Tibial artery (tissue), 4 donors: ENCODE measurements at regions not wholly inside any gene's neighbourhood (a gene's known extent, or its start where the extent isn't known, plus 50 kb on each side); places are given as distances from the start of the nearest gene placed in this dataset.

ENCODE experiments used
- DNase-seq, 2 donors: peaks; one replicate each; pipeline ENCODE4 v3.0.0-alpha.2; 2019
- H3K27ac ChIP-seq, 2 donors: fragments of 200-600 bp; sonication (generic) in 1 of 2; 1 replicate in 1 of 2; 2 replicates in 1 of 2; pipeline ENCODE4 v1.5.1; 2018 to 2019; ENCODE audit warnings: mild to moderate bottlenecking in 1 of 2
- H3K27me3 ChIP-seq, 2 donors: fragments of 200-600 bp; sonication (generic) in 1 of 2; one replicate each; pipeline versions ENCODE4 v1.5.1 to v1.6.0; 2016 to 2019
- H3K36me3 ChIP-seq, 3 donors: fragments of 200-600 bp; sonication (generic) in 2 of 3; one replicate each; pipeline ENCODE4 v1.5.1; 2016 to 2019; ENCODE audit warnings: mild to moderate bottlenecking in 2 of 3
- H3K4me1 ChIP-seq, 4 donors: fragments of 200-600 bp; sonication (generic) in 2 of 4; 1 replicate in 3 of 4; 2 replicates in 1 of 4; pipeline ENCODE4 v1.5.1; 2016 to 2019
- H3K4me3 ChIP-seq, 2 donors: fragments of 200-600 bp; sonication (generic) in 1 of 2; 1 replicate in 1 of 2; 2 replicates in 1 of 2; pipeline ENCODE4 v1.5.1; 2018 to 2019; ENCODE audit warnings: mild to moderate bottlenecking in 2 of 2
- H3K9me3 ChIP-seq, 3 donors: fragments of 200-600 bp; sonication (generic) in 1 of 3; one replicate each; pipeline ENCODE4 v1.5.1; 2016 to 2019
- intact Hi-C: fragments of 100-400 bp; cut with DNase I; formaldehyde crosslinking; loops from one replicate; pipeline ENCODE4 v1.15.0; 2023; ENCODE audit warnings: low total_unique reads
- TF ChIP-seq, protein P1 (sequence below), 2 experiments: fragments of 200-600 bp in 1 of 2; fragments of 450-650 bp in 1 of 2; IDR thresholded peaks; one replicate each; pipeline ENCODE4 v1.5.1; 2017 to 2019; ENCODE audit warnings: antibody characterized with exemption in 2 of 2, mild to moderate bottlenecking in 1 of 2, moderate library complexity in 1 of 2

DNA sequence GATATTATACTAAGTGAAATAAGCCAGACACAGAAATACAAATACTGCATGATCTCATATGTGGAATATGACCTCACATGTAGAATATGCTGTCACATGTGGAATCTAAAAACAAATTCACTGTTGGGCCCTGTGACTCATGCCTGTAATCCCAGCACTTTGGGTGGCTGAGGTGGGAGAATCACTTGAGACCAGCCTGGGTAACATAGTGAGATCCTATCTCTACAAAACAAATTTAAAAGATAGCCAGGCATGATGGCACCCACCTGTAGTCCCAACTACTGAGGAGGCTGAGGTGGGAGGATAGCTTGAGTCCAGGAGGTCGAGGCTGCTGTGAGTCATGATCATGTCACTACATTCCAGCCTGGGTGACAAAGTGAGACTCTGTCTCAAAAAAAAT, 160.3 kb downstream of the PTEN start:
- no peak overlapping the region for H3K27ac ChIP-seq
- TF ChIP-seq, protein P1, sequence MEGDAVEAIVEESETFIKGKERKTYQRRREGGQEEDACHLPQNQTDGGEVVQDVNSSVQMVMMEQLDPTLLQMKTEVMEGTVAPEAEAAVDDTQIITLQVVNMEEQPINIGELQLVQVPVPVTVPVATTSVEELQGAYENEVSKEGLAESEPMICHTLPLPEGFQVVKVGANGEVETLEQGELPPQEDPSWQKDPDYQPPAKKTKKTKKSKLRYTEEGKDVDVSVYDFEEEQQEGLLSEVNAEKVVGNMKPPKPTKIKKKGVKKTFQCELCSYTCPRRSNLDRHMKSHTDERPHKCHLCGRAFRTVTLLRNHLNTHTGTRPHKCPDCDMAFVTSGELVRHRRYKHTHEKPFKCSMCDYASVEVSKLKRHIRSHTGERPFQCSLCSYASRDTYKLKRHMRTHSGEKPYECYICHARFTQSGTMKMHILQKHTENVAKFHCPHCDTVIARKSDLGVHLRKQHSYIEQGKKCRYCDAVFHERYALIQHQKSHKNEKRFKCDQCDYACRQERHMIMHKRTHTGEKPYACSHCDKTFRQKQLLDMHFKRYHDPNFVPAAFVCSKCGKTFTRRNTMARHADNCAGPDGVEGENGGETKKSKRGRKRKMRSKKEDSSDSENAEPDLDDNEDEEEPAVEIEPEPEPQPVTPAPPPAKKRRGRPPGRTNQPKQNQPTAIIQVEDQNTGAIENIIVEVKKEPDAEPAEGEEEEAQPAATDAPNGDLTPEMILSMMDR (IDR thresholded peaks at IDR 0.05), result no peak
- H3K9me3 ChIP-seq, result no peaks in the 10 kb centered on the region
- intact Hi-C loops, result no loop called here
- no peak overlapping the region for H3K4me3 ChIP-seq
- no peaks in the 10 kb centered on the region for H3K36me3 ChIP-seq
- no peaks in the 10 kb centered on the region for H3K27me3 ChIP-seq
- H3K4me1 ChIP-seq, result no peaks in the 10 kb centered on the region
- DNase-seq, result no peak

DNA sequence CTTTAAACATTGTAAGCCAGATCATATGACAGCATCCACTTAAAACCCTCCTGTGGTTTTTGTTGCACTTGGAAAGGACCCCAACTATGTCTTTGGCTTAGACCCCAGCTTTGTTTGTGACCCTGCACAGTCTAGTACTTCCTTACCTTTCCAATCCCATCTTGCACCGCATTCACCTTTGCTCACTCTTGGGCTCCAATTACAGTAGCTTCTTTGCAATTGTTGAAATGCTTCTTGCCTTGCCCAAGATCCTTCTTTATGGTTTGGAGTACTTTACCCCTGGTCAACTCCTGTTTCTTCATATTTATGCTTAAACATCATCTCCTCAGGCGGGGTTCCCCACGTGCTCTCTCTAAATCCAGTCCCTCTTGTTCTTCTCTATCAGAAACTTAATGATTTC, 162.6 kb downstream of the PTEN start:
- no peak overlapping the region for H3K27ac ChIP-seq
- H3K36me3 ChIP-seq, result no peaks in the 10 kb centered on the region
- H3K4me3 ChIP-seq, result no peak overlapping the region
- H3K4me1 ChIP-seq, result no peaks in the 10 kb centered on the region
- intact Hi-C loops, result no loop called here
- TF ChIP-seq, protein P1 (IDR thresholded peaks at IDR 0.05), result no peak
- DNase-seq, result no peak
- no peaks in the 10 kb centered on the region for H3K9me3 ChIP-seq
- H3K27me3 ChIP-seq, result no peaks in the 10 kb centered on the region

DNA sequence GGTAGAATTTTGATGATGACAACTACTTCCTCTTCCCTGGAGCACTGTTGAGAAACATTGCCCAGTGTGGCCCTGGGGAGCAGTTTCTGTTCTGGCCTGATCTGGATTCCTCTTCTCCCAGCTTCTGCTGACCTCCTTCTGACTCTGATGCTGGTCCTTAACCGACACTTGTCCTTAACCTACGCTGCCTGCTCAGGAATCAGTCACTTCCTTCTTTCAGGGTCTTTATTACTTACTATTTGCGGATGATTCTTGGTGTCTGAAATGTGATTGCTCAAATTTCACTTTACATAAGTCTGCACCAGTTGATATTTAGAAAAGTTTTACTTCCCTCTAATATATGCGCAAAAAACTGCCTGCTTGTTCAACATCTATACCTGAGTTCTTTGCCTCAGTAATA, 164.1 kb downstream of the PTEN start:
- Histone ChIP-seq H3K27me3 (no peaks in the 10 kb centered on the region), H3K4me1 (no peaks in the 10 kb centered on the region), H3K27ac (no peak overlapping the region), H3K4me3 (no peak overlapping the region), H3K36me3 (no peaks in the 10 kb centered on the region), H3K9me3 (no peaks in the 10 kb centered on the region)
- peak; percentile 64 to 71 for DNase-seq
- intact Hi-C loops, result no loop called here
- TF ChIP-seq, protein P1 (IDR thresholded peaks at IDR 0.05), result no peak

DNA sequence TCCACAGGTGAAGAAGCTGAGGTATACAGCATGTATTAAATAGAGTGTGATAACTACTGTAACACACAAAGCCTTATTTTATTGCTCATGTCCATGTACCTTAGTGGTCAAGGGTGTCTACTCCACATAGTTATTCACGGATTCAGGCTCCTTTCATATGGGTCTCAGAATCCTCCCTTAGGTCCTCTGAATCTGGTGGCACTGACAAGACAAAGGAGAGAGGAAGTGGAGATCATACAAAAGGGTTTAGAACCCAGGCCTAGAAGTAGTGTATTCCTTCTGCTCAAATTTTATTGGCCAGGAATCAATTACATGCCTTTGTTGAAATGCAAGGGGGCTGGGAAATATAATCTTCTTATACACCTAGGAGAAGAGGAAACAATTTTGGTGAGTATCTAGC, 164.6 kb downstream of the PTEN start:
- H3K27ac ChIP-seq, result no peak overlapping the region
- no peaks in the 10 kb centered on the region for H3K4me1 ChIP-seq
- TF ChIP-seq, protein P1 (IDR thresholded peaks at IDR 0.05), result no peak
- H3K4me3 ChIP-seq, result no peak overlapping the region
- H3K36me3 ChIP-seq, result no peaks in the 10 kb centered on the region
- H3K9me3 ChIP-seq, result no peaks in the 10 kb centered on the region
- intact Hi-C loops, result no loop called here
- no peaks in the 10 kb centered on the region for H3K27me3 ChIP-seq
- DNase-seq, result no peak

DNA sequence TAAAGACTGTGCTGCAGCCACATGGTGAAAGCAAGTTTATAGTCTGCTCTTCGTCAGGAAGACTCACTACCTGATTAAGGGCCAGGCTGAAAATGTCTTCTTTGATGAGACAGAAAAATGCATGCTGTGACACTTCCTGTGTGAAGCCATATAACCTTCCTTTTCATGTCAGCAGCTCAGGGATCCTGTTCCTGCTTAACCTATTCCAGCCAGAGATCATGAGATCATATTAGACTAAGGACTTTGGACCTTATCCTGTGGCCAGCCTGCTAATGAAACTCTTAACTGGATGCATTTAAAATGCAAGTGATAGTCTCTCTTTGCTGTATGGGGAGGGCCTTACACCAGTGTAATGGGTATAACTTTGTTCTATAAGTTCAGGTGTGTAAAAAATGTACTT, 165.2 kb downstream of the PTEN start:
- Histone ChIP-seq H3K4me1 (no peaks in the 10 kb centered on the region), H3K4me3 (no peak overlapping the region), H3K27me3 (no peaks in the 10 kb centered on the region), H3K36me3 (no peaks in the 10 kb centered on the region), H3K9me3 (no peaks in the 10 kb centered on the region), H3K27ac (no peak overlapping the region)
- TF ChIP-seq, protein P1 (IDR thresholded peaks at IDR 0.05), result no peak
- intact Hi-C loops, result no loop called here
- DNase-seq, result no peak

DNA sequence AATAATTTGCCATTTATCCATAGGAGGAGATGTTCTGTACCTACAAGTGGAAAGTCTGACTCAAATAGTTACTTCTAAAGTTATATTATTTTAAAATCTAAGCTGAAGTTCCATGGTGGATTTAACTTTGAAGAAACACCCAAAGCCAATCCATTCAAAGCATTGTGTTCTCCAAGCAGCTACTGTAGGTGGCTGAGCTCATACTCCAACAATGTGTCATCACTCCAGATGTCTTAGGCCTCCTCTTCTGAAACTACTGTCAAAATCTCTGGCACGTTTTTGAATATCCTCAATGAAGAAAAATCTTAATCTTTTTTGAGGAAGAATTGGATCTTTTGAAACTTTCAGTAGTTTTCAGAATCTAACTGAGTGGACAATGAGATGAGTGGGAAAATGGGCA, 169.1 kb downstream of the PTEN start:
- no peaks in the 10 kb centered on the region for H3K9me3 ChIP-seq
- TF ChIP-seq, protein P1 (IDR thresholded peaks at IDR 0.05), result no peak
- H3K4me1 ChIP-seq, result peaks cover 0 to 3% (median 0%) of the 10 kb centered on the region in 4 donors
- H3K27ac ChIP-seq, result no peak overlapping the region
- no peaks in the 10 kb centered on the region for H3K36me3 ChIP-seq
- no peak for DNase-seq
- no peak overlapping the region for H3K4me3 ChIP-seq
- intact Hi-C loops, result no loop called here
- H3K27me3 ChIP-seq, result no peaks in the 10 kb centered on the region
